Fibroblast of skin of scalp (primary cell): ENCODE measurements at regions not wholly inside any gene's neighbourhood (a gene's known extent, or its start where the extent isn't known, plus 50 kb on each side); places are given as distances from the start of the nearest gene placed in this dataset.
"Not testable (repeated sequence)": the region's sequence is repeated elsewhere in the genome, so short reads cannot be mapped to it uniquely, and the experiment has no call there.

Experiments
- DNase-seq: peaks from one replicate; pipeline ENCODE4 v3.0.0-alpha.2; 2013

- DNase-seq = no peak
Observed at GRCh38 chr2:192696857-192697256, 502.1 kb upstream of the TMEFF2 start.

GRCh38 chr2:192687015-192687414, 492.3 kb upstream of the TMEFF2 start:
- no peak for DNase-seq

GRCh38 chr2:192682511-192682910, 487.8 kb upstream of the TMEFF2 start:
- not testable (repeated sequence) for DNase-seq

- no peak for DNase-seq
Observed at GRCh38 chr2:192675681-192676080, 480.9 kb upstream of the TMEFF2 start.

GRCh38 chr2:192669505-192670091, 474.9 kb upstream of the TMEFF2 start:
- DNase-seq = no peak

- not testable (repeated sequence) for DNase-seq
Observed at GRCh38 chr2:192660555-192660954, 465.8 kb upstream of the TMEFF2 start.

- no peak for DNase-seq
Observed at GRCh38 chr2:192657362-192657761, 462.6 kb upstream of the TMEFF2 start.

- no peak for DNase-seq
Observed at GRCh38 chr2:192655916-192656315, 461.2 kb upstream of the TMEFF2 start.

GRCh38 chr2:192645811-192646598, 451.3 kb upstream of the TMEFF2 start:
- DNase-seq = no peak

- no peak for DNase-seq
Observed at GRCh38 chr2:192634557-192634956, 439.8 kb upstream of the TMEFF2 start.

GRCh38 chr2:192628017-192628416, 433.3 kb upstream of the TMEFF2 start:
- no peak for DNase-seq

GRCh38 chr2:192615105-192615504, 420.4 kb upstream of the TMEFF2 start:
- DNase-seq = no peak

GRCh38 chr2:192604295-192604694, 409.6 kb upstream of the TMEFF2 start:
- DNase-seq = no peak

- not testable (repeated sequence) for DNase-seq
Observed at GRCh38 chr2:192598649-192599048, 403.9 kb upstream of the TMEFF2 start.

GRCh38 chr2:192593561-192593960, 398.8 kb upstream of the TMEFF2 start:
- DNase-seq = no peak

GRCh38 chr2:192591617-192592016, 396.9 kb upstream of the TMEFF2 start:
- DNase-seq = no peak

- no peak for DNase-seq
Observed at GRCh38 chr2:192585418-192585817, 390.7 kb upstream of the TMEFF2 start.

GRCh38 chr2:192584976-192585375, 390.2 kb upstream of the TMEFF2 start:
- no peak for DNase-seq

- no peak for DNase-seq
Observed at GRCh38 chr2:192579965-192580700, 385.4 kb upstream of the TMEFF2 start.

- no peak for DNase-seq
Observed at GRCh38 chr2:192578780-192579179, 384.0 kb upstream of the TMEFF2 start.

GRCh38 chr2:192577706-192578105, 383.0 kb upstream of the TMEFF2 start:
- no peak for DNase-seq

- no peak for DNase-seq
Observed at GRCh38 chr2:192574552-192574951, 379.8 kb upstream of the TMEFF2 start.

GRCh38 chr2:192571636-192572035, 376.9 kb upstream of the TMEFF2 start:
- DNase-seq = no peak

GRCh38 chr2:192570788-192571187, 376.1 kb upstream of the TMEFF2 start:
- no peak for DNase-seq
